HL-60 (cell line): ENCODE measurements at regions not wholly inside any gene's neighbourhood (a gene's known extent, or its start where the extent isn't known, plus 50 kb on each side); places are given as distances from the start of the nearest gene placed in this dataset.

ENCODE experiments used
- POLR2AphosphoS5 ChIP-seq: IDR thresholded peaks from 2 replicates; pipeline ENCODE4 v1.6.1; 2012; ENCODE audit warnings: low read depth
- TF ChIP-seq, protein P1 (sequence below): IDR thresholded peaks from one replicate; pipeline ENCODE4 v1.5.1; 2011; ENCODE audit warnings: low read length, control low read depth, inconsistent platforms; ENCODE audit not compliant: insufficient read depth
- TF ChIP-seq, protein P2 (sequence below): IDR thresholded peaks from 2 replicates; pipeline ENCODE4 v1.6.1; 2012; ENCODE audit warnings: low read depth; ENCODE audit not compliant: insufficient replicate concordance

DNA sequence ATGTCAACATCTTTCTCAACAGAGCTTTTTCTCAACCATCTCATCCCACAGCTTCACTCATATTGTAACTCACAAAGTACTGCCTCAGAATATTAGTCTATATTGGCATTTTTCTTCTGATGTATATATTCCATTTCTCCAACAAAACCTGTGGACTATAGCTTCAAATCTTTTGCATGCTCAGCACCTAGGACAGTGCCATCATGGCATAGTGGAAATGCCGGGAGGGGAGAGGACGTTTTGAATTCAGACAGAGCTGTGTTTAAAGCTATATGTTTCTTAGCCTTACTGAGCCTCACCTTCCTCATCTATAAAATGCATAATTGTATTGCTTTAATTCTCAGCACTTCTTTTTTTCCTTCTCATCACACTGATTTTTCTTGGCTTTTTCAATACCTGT is 452.6 kb downstream of the GALC start:
- TF ChIP-seq, protein P1, sequence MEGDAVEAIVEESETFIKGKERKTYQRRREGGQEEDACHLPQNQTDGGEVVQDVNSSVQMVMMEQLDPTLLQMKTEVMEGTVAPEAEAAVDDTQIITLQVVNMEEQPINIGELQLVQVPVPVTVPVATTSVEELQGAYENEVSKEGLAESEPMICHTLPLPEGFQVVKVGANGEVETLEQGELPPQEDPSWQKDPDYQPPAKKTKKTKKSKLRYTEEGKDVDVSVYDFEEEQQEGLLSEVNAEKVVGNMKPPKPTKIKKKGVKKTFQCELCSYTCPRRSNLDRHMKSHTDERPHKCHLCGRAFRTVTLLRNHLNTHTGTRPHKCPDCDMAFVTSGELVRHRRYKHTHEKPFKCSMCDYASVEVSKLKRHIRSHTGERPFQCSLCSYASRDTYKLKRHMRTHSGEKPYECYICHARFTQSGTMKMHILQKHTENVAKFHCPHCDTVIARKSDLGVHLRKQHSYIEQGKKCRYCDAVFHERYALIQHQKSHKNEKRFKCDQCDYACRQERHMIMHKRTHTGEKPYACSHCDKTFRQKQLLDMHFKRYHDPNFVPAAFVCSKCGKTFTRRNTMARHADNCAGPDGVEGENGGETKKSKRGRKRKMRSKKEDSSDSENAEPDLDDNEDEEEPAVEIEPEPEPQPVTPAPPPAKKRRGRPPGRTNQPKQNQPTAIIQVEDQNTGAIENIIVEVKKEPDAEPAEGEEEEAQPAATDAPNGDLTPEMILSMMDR, result no peak
- TF ChIP-seq POLR2AphosphoS5, result no peak
- TF ChIP-seq, protein P2, sequence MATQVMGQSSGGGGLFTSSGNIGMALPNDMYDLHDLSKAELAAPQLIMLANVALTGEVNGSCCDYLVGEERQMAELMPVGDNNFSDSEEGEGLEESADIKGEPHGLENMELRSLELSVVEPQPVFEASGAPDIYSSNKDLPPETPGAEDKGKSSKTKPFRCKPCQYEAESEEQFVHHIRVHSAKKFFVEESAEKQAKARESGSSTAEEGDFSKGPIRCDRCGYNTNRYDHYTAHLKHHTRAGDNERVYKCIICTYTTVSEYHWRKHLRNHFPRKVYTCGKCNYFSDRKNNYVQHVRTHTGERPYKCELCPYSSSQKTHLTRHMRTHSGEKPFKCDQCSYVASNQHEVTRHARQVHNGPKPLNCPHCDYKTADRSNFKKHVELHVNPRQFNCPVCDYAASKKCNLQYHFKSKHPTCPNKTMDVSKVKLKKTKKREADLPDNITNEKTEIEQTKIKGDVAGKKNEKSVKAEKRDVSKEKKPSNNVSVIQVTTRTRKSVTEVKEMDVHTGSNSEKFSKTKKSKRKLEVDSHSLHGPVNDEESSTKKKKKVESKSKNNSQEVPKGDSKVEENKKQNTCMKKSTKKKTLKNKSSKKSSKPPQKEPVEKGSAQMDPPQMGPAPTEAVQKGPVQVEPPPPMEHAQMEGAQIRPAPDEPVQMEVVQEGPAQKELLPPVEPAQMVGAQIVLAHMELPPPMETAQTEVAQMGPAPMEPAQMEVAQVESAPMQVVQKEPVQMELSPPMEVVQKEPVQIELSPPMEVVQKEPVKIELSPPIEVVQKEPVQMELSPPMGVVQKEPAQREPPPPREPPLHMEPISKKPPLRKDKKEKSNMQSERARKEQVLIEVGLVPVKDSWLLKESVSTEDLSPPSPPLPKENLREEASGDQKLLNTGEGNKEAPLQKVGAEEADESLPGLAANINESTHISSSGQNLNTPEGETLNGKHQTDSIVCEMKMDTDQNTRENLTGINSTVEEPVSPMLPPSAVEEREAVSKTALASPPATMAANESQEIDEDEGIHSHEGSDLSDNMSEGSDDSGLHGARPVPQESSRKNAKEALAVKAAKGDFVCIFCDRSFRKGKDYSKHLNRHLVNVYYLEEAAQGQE, result peak; percentile 69
